ENCODE measurements at regions not wholly inside any gene's neighbourhood (a gene's known extent, or its start where the extent isn't known, plus 50 kb on each side); places are given as distances from the start of the nearest gene placed in this dataset.

DNA sequence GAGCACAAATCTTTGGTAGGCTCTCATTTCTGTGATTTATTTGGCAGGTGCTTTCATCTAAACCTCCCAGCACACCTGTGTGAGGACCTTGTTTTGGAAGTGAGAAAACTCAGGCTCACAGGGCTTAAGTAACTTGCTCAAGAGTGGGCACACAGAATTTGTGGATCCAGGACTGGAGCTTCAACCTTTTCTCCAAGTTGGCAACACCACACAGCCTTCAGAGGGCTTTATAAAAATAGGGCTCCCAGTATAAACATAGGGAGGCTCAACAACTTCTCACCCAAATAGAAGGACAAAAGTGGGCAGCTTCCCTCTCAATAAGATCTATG, 182.2 kb upstream of the NEBL start:
- DNase-seq (ENCODE audit: low spot score), result no peak
- in situ Hi-C loops (cut with MboI; ENCODE audit: low pct_unique_long_range_greater_than_20kb, low sequenced_read_pairs, unreplicated experiment), result loop anchor here (25.0 kb wide), 1 partner anchor 383 kb away; no protein-coding TSS in a partner anchor
- TF ChIP-seq, protein P1, sequence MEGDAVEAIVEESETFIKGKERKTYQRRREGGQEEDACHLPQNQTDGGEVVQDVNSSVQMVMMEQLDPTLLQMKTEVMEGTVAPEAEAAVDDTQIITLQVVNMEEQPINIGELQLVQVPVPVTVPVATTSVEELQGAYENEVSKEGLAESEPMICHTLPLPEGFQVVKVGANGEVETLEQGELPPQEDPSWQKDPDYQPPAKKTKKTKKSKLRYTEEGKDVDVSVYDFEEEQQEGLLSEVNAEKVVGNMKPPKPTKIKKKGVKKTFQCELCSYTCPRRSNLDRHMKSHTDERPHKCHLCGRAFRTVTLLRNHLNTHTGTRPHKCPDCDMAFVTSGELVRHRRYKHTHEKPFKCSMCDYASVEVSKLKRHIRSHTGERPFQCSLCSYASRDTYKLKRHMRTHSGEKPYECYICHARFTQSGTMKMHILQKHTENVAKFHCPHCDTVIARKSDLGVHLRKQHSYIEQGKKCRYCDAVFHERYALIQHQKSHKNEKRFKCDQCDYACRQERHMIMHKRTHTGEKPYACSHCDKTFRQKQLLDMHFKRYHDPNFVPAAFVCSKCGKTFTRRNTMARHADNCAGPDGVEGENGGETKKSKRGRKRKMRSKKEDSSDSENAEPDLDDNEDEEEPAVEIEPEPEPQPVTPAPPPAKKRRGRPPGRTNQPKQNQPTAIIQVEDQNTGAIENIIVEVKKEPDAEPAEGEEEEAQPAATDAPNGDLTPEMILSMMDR (IDR thresholded peaks at IDR 0.05; ENCODE audit: extremely low read depth, insufficient read depth, missing control alignments), result no peak

DNA sequence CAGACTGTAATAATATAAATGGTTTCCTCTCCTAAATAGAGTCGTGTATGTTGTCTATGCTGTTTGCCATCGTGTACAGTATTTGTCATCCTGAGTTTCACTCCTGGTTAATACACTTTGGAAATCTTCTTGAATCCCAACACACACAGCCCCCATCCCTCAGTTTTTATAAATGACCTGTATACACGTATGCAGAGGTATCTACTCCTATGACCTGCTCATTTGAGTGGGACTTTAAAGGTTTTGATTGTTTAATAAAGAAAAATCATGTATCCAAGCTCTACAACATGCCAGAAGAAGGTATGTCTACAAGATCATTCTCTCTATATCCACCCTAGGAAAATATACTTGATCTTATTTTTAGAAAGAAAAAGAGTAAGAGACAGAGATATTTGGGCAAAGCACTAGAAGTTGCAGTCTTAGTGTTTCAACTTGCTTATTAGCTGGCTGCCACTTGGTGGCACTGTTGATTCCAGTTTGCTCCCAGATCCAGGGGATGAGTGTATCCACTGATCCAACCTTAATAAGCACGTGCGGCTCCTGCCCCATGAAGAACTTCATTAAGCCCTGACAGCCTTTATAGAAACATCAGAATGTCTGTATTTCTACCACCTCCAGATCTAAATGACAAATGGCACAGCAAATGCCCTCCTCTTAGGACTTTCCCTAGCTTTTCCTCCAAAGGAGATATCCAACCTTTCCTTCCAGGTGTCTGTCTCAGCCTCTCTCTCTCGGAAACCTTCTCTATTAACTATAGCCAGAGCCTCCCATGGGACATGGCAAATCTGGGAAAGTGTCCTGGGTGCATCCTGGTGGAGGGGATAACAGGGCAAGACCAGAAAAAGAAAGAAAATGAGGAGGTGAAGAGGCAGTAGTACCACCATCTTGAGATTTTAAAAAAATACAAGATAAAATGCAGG, 181.6 kb upstream of the NEBL start:
- in situ Hi-C loops (cut with MboI; ENCODE audit: low pct_unique_long_range_greater_than_20kb, low sequenced_read_pairs, unreplicated experiment), result loop anchor here (25.0 kb wide), 1 partner anchor 384 kb away; no protein-coding TSS in a partner anchor
- TF ChIP-seq, protein P1 (IDR thresholded peaks at IDR 0.05; ENCODE audit: extremely low read depth, insufficient read depth, missing control alignments), result peak; percentile 79
- DNase-seq (ENCODE audit: low spot score), result peak; percentile 21

DNA sequence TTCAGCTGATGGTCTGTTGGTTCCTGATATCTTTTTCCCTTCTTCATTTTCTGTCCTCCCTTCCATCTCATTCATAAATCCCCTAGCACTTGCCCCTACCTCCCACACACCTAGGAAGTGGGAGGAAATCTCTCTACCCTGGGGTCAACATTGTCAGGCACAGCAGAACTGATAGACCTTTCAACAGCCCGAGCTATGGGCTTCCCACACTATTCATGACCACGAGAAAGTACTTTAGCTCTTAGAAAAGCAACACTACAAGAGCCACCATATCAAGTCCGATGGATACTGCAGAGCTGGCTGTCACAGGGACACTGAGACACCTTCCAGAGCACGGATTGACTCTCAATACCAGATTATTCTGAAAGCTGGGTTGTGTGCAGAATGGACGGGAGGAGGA, 180.6 kb upstream of the NEBL start:
- in situ Hi-C loops (cut with MboI; ENCODE audit: low pct_unique_long_range_greater_than_20kb, low sequenced_read_pairs, unreplicated experiment), result loop anchor here (25.0 kb wide), 1 partner anchor 385 kb away; no protein-coding TSS in a partner anchor
- DNase-seq (ENCODE audit: low spot score), result no peak
- TF ChIP-seq, protein P1 (IDR thresholded peaks at IDR 0.05; ENCODE audit: extremely low read depth, insufficient read depth, missing control alignments), result no peak

DNA sequence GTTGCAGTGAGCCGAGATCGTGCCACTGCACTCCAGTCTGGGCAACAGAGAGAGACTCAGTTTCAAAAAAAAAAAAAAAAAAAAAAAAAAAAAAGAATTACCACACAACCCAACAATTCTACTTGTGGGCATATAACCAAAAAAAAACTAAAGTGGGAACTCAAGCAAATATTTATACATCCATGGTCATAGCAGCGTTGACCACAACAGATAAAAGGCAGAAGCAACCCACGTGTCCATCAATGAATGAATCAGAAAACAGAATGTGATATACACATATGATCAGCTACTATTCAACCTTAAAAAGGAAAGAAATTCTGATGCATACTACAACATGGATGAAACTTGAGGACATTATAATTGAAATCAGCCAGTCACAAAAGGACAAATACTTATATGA, 179.3 kb upstream of the NEBL start:
- TF ChIP-seq, protein P1 (IDR thresholded peaks at IDR 0.05; ENCODE audit: extremely low read depth, insufficient read depth, missing control alignments), result no peak
- no peak for DNase-seq (ENCODE audit: low spot score)
- in situ Hi-C loops (cut with MboI; ENCODE audit: low pct_unique_long_range_greater_than_20kb, low sequenced_read_pairs, unreplicated experiment), result loop anchor here (25.0 kb wide), 1 partner anchor 386 kb away; no protein-coding TSS in a partner anchor

DNA sequence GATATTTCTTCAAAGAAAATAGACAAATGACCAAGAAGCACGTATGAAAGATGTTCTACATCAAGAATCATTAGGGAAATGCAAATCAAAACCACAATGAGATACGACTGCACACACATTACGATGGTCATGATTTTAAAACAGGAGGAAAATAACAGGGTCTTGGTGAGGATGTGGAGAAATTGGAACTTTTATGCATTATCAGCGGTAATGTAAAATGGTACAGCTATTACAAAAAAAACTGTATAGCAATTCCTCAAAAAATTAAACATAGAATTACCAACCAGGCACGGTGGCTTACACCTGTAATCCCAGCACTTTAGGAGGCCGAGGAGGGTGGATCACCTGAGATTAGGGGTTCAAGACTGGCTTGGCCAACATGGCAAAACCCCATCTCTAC, 178.8 kb upstream of the NEBL start:
- TF ChIP-seq, protein P1 (IDR thresholded peaks at IDR 0.05; ENCODE audit: extremely low read depth, insufficient read depth, missing control alignments), result no peak
- DNase-seq (ENCODE audit: low spot score), result no peak
- in situ Hi-C loops (cut with MboI; ENCODE audit: low pct_unique_long_range_greater_than_20kb, low sequenced_read_pairs, unreplicated experiment), result loop anchor here (25.0 kb wide), 1 partner anchor 386 kb away; no protein-coding TSS in a partner anchor

DNA sequence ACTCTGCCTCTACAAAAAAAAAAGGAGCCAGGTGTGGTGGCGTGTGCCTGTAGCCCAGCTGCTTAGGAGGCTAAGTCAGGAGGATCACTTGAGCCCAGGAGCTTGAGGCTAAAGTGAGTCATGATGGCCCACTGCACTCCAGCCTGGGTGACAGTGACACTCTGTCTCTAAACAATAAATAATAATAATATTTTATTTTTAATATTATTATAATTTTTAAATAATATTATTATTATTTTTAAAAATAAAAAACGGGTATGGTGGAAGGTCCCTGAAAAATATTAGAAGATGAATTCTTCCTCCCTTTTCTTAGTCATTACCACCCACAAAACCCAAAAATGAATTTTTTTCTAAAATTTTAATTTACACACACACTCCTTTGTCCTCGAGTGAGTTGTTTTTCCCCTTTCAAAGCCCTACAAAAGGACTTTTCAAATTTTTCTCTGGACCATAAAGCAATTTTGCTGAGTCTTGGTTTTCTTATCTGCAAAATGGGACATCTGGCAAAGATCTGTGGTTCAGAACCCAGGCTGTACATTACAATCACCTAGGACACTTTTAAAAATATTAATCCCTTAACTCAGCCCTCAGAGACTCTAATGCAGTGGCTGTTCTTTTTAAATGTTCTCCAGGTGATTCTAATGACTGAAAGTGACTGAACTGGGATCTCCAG, 174.0 kb upstream of the NEBL start:
- in situ Hi-C loops (cut with MboI; ENCODE audit: low pct_unique_long_range_greater_than_20kb, low sequenced_read_pairs, unreplicated experiment), result no loop called here
- DNase-seq (ENCODE audit: low spot score), result no peak
- TF ChIP-seq, protein P1 (IDR thresholded peaks at IDR 0.05; ENCODE audit: extremely low read depth, insufficient read depth, missing control alignments), result no peak

All from GM13977 (cell line).